Fibroblast of villous mesenchyme (primary cell): ENCODE measurements at regions not wholly inside any gene's neighbourhood (a gene's known extent, or its start where the extent isn't known, plus 50 kb on each side); places are given as distances from the start of the nearest gene placed in this dataset.

ENCODE experiments used
- DNase-seq: peaks from one replicate; pipeline ENCODE4 v3.0.0-alpha.2; 2010; ENCODE audit warnings: low read depth
- H3K4me3 ChIP-seq: 2 replicates; pipeline ENCODE4 v1.5.1; 2011; ENCODE audit warnings: low read depth, mild to moderate bottlenecking, low read length
- TF ChIP-seq, protein P1 (sequence below): IDR thresholded peaks from 2 replicates; pipeline ENCODE4 v1.5.1; 2012; ENCODE audit warnings: low read depth, mild to moderate bottlenecking, low read length; ENCODE audit not compliant: insufficient read depth

GRCh38 chr16:54722210-54722676, 208.4 kb upstream of the IRX5 start:
- DNase-seq: no peak
- TF ChIP-seq, protein P1, sequence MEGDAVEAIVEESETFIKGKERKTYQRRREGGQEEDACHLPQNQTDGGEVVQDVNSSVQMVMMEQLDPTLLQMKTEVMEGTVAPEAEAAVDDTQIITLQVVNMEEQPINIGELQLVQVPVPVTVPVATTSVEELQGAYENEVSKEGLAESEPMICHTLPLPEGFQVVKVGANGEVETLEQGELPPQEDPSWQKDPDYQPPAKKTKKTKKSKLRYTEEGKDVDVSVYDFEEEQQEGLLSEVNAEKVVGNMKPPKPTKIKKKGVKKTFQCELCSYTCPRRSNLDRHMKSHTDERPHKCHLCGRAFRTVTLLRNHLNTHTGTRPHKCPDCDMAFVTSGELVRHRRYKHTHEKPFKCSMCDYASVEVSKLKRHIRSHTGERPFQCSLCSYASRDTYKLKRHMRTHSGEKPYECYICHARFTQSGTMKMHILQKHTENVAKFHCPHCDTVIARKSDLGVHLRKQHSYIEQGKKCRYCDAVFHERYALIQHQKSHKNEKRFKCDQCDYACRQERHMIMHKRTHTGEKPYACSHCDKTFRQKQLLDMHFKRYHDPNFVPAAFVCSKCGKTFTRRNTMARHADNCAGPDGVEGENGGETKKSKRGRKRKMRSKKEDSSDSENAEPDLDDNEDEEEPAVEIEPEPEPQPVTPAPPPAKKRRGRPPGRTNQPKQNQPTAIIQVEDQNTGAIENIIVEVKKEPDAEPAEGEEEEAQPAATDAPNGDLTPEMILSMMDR: no peak

GRCh38 chr16:54720259-54720658, 210.4 kb upstream of the IRX5 start:
- TF ChIP-seq, protein P1: no peak
- DNase-seq: no peak
- H3K4me3 ChIP-seq: no peak overlapping the region

More at GRCh38 chr16:54722210-54722676, 208.4 kb upstream of the IRX5 start:
- H3K4me3 ChIP-seq: no peak overlapping the region

DNA sequence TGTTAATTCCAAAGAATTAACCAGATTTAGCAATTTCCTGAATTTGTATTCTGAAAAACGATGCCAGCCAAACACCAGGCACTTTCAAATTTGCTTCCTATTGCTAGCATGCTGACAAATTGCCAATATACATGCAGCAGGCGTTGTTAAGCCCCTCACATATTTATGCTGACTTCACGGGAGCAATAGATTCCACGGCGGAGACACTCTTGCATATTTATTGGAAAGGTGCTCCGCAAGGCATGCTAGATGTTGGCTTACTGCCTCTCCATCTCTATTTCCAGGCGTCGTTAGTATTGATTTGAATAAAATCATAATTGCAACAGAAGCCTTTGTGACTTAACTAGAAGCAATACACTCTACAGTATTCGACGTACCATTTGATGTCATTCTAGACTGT, 211.0 kb upstream of the IRX5 start:
- H3K4me3 ChIP-seq: no peak overlapping the region
- no peak for DNase-seq
- TF ChIP-seq, protein P1: no peak

- no peak for DNase-seq
- H3K4me3 ChIP-seq: no peak overlapping the region
- TF ChIP-seq, protein P1: no peak
Measured at GRCh38 chr16:54718376-54718775, 212.3 kb upstream of the IRX5 start.

DNA sequence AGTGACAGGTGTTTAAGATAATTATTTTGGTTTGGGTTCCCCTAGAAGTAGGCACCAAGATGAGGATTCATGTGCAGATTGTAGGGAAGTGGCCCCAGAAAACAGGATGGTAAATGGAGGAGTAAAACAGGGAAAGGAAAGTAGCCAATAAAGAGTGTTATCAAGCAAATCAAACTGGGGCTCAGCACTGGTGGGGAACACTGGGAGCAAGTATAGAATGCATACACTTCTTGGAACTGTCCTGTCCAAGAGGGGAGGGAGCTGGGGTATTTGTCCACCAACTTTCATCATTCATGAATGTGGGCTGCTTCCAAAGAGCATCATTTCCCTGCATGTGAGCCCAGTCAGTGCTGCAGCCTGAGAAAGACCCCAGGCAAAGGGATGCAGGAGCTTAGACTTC, 215.7 kb upstream of the IRX5 start:
- no peak for DNase-seq
- H3K4me3 ChIP-seq: no peak overlapping the region
- TF ChIP-seq, protein P1: no peak

- TF ChIP-seq, protein P1: no peak
- H3K4me3 ChIP-seq: no peak overlapping the region
- DNase-seq: no peak
Measured at GRCh38 chr16:54712866-54713265, 217.8 kb upstream of the IRX5 start.

DNA sequence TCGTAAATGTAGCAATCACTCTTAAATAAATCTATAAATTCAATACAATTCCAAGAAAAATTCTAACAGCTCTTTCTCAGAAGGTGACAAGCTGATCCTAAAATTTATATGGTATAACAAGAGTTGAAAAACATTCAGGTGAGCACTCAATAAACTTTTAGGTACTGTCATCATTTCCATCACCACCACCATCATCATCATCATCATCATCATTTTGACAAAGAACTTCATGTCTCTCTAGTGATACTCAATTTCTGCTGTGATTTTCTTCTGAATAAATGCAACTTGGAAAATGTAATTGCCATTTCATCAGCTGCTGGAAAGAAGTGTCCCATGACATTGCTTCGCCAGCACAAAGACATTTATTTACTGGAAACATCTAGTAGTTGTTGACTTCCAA, 222.9 kb upstream of the IRX5 start:
- TF ChIP-seq, protein P1: no peak
- no peak for DNase-seq
- H3K4me3 ChIP-seq: no peak overlapping the region
